WTC11 (cell line): ENCODE measurements at regions not wholly inside any gene's neighbourhood (a gene's known extent, or its start where the extent isn't known, plus 50 kb on each side); places are given as distances from the start of the nearest gene placed in this dataset.
A peak's percentile ranks its signal among the peaks of the same experiment; 100 is the strongest.
"Not testable (repeated sequence)": the region's sequence is repeated elsewhere in the genome, so short reads cannot be mapped to it uniquely, and the experiment has no call there.

Experiments used
- ATAC-seq: fragments of 200-7000 bp; cut with Tn5 transposase; 2 replicates; pipeline ENCODE4 v1.10.0; 2021; ENCODE audit warnings: mild to moderate bottlenecking, moderate library complexity
- CTCF ChIA-PET: fragments of 300-600 bp; sonication (Branson Sonifier 250); formaldehyde crosslinking; loops from one replicate; lab custom pipeline; 2021; ENCODE audit warnings: antibody characterized with exemption; lab: Charles Lee
- POLR2A ChIA-PET: fragments of 350-600 bp; sonication (Branson Sonifier 250); formaldehyde crosslinking; loops from one replicate; lab custom pipeline; 2021; ENCODE audit warnings: antibody characterized with exemption; lab: Charles Lee
- DNase-seq: peaks from one replicate; pipeline ENCODE4 v3.0.0; 2021; ENCODE audit warnings: low spot score
- H3K27ac Mint-ChIP-seq: 2 replicates; pipeline ENCODE4 v1.8.0; 2021; ENCODE audit warnings: mixed read lengths
- H3K27me3 Mint-ChIP-seq: 2 replicates; pipeline ENCODE4 v1.8.0; 2021; ENCODE audit warnings: low read depth, mild to moderate bottlenecking, moderate library complexity, mixed read lengths
- H3K36me3 Mint-ChIP-seq: 2 replicates; pipeline ENCODE4 v1.8.0; 2021; ENCODE audit warnings: mixed read lengths
- H3K4me1 Mint-ChIP-seq: 2 replicates; pipeline ENCODE4 v1.8.0; 2022; ENCODE audit warnings: mixed read lengths
- H3K4me3 Mint-ChIP-seq: 2 replicates; pipeline ENCODE4 v1.8.0; 2021; ENCODE audit warnings: mild to moderate bottlenecking, moderate library complexity, mixed read lengths
- H3K9me3 Mint-ChIP-seq: 2 replicates; pipeline ENCODE4 v1.8.0; 2021; ENCODE audit warnings: mixed read lengths
- ETV6 ChIP-seq: sonication (generic); formaldehyde crosslinking; IDR thresholded peaks from 2 replicates; pipeline ENCODE4 v1.8.1; 2022; ENCODE audit warnings: mild to moderate bottlenecking, missing genetic modification reagents
- HMGA2 ChIP-seq: fragments of 250-450 bp; sonication (Bioruptor Pico); IDR thresholded peaks from 2 replicates; pipeline ENCODE4 v1.4.0; 2021; ENCODE audit warnings: mild to moderate bottlenecking, moderate library complexity
- IRF2 ChIP-seq: sonication (generic); formaldehyde crosslinking; IDR thresholded peaks from 2 replicates; pipeline ENCODE4 v1.8.0; 2022; ENCODE audit warnings: low read depth, missing genetic modification reagents, borderline replicate concordance
- JAZF1 ChIP-seq: fragments of 250-450 bp; sonication (Bioruptor Pico); IDR thresholded peaks from 2 replicates; pipeline ENCODE4 v1.9.0; 2021; ENCODE audit warnings: moderate library complexity, mild to moderate bottlenecking, inconsistent platforms
- RORB ChIP-seq: fragments of 250-450 bp; sonication (Bioruptor Pico); IDR thresholded peaks from 2 replicates; pipeline ENCODE4 v1.9.0; 2021; ENCODE audit warnings: mild to moderate bottlenecking
- TCF7 ChIP-seq: sonication (generic); formaldehyde crosslinking; IDR thresholded peaks from 2 replicates; pipeline ENCODE4 v1.8.0; 2022; ENCODE audit warnings: mild to moderate bottlenecking, low read depth, missing genetic modification reagents, moderate library complexity
- ZNF263 ChIP-seq: sonication (generic); formaldehyde crosslinking; IDR thresholded peaks from 2 replicates; pipeline ENCODE4 v1.8.1; 2022; ENCODE audit warnings: low read depth, mild to moderate bottlenecking, moderate library complexity, missing genetic modification reagents
- ZNF423 ChIP-seq: fragments of 250-450 bp; sonication (Bioruptor Pico); IDR thresholded peaks from 2 replicates; pipeline ENCODE4 v2.1.2; 2022; ENCODE audit warnings: mild to moderate bottlenecking, moderate library complexity
- TF ChIP-seq, protein P1 (sequence below): fragments of 250-450 bp; sonication (Bioruptor Pico); IDR thresholded peaks from 2 replicates; pipeline ENCODE4 v1.8.0; 2021; ENCODE audit warnings: mild to moderate bottlenecking
- TF ChIP-seq, protein P2 (sequence below): sonication (generic); formaldehyde crosslinking; IDR thresholded peaks from 2 replicates; pipeline ENCODE4 v1.8.1; 2022; ENCODE audit warnings: mild to moderate bottlenecking, missing genetic modification reagents, moderate library complexity, borderline replicate concordance
- TF ChIP-seq, protein P3 (sequence below): sonication (generic); formaldehyde crosslinking; IDR thresholded peaks from 2 replicates; pipeline ENCODE4 v1.8.0; 2022; ENCODE audit warnings: mild to moderate bottlenecking, missing genetic modification reagents
- TF ChIP-seq, protein P4 (sequence below): sonication (generic); formaldehyde crosslinking; IDR thresholded peaks from 2 replicates; pipeline ENCODE4 v1.8.1; 2022; ENCODE audit warnings: missing genetic modification reagents, borderline replicate concordance
- TF ChIP-seq, protein P5 (sequence below): sonication (generic); formaldehyde crosslinking; IDR thresholded peaks from 2 replicates; pipeline ENCODE4 v1.8.0; 2022; ENCODE audit warnings: mild to moderate bottlenecking, missing genetic modification reagents

DNA sequence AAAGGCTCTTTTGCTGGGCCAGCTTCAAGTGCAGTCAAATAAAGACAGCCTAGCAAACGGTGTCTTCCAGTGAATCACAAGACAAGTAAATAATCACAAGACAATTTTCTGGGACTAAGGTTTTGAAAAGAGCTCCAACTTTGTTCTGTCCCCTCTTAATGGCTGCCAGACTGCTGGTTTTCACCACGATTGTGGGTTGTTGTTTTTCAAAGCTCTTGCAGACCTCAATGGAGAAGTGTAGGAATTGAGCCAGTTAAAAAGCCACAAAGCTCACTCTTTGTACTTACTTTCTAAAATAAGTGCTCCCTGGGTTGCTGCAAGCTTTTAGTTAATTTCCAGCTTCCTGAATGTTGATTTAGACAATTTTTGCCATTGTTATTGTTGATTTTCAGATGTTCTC, 405.8 kb upstream of the HTR2C start:
- DNase-seq (no peak), ATAC-seq (0 out of 2 replicates have a peak, but pooled peaks have one; percentile 36)
- Mint-ChIP-seq H3K9me3 (no peaks in the 10 kb centered on the region), H3K27ac (peak overlapping the region; percentile 98), H3K4me1 (peaks cover 26% of the 10 kb centered on the region), H3K27me3 (no peaks in the 10 kb centered on the region), H3K36me3 (no peaks in the 10 kb centered on the region), H3K4me3 (peak overlapping the region; percentile 10; the same call in 1 of the 2 replicates)
- TF ChIP-seq, protein P1, sequence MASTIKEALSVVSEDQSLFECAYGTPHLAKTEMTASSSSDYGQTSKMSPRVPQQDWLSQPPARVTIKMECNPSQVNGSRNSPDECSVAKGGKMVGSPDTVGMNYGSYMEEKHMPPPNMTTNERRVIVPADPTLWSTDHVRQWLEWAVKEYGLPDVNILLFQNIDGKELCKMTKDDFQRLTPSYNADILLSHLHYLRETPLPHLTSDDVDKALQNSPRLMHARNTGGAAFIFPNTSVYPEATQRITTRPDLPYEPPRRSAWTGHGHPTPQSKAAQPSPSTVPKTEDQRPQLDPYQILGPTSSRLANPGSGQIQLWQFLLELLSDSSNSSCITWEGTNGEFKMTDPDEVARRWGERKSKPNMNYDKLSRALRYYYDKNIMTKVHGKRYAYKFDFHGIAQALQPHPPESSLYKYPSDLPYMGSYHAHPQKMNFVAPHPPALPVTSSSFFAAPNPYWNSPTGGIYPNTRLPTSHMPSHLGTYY (CRISPR knock-in tag): no peak
- ChIA-PET POLR2A (no interaction called here), CTCF (no interaction called here)

DNA sequence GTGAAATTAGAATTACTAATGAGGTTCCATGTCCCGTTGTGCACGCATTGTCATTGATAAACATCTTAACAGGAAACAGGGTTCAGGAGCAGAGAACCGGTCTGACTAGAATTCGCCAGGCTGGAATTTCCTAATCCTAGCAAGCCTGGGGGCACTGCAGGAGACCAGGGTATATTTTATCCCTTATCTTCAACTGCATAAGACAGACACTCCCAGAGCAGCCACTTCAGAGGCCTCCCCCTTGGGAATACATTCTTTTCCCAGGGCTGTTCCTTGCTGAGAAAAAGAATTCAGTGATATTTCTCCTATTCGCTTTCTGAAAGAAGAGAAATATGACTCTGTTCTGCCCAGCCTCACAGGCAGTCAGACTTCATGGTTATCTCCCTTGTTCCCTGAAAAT, 416.6 kb upstream of the HTR2C start:
- H3K4me3 Mint-ChIP-seq, H3K4me1 Mint-ChIP-seq, H3K27me3 Mint-ChIP-seq, H3K27ac Mint-ChIP-seq, POLR2A ChIA-PET, DNase-seq, ATAC-seq, CTCF ChIA-PET: not testable (repeated sequence)
- peaks cover 28% of the 10 kb centered on the region for H3K9me3 Mint-ChIP-seq
- H3K36me3 Mint-ChIP-seq: peaks cover 22% of the 10 kb centered on the region

DNA sequence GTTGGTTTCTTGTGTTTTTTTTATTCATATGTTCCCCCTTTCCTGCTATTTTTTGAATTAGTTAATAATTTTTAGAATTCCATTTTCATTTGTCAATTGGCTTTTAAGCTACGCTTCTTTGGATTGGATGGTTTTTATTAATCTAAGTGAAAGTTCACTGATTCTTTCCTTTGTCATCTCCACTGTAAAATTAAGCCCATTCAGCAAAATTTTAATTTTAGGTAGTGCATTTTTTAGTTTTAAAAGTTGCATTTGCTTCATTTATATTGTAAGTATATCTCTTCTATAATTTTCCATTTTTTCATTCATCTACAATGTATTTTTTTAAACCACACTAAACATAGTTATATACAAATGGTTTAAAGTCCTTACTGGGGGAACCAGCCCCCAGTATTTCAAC, 417.3 kb upstream of the HTR2C start:
- no peak for DNase-seq
- peaks cover 22% of the 10 kb centered on the region for H3K36me3 Mint-ChIP-seq
- no peak for ATAC-seq
- TF ChIP-seq IRF2 (no peak), HMGA2 (CRISPR knock-in tag) (no peak)
- TF ChIP-seq, protein P2, sequence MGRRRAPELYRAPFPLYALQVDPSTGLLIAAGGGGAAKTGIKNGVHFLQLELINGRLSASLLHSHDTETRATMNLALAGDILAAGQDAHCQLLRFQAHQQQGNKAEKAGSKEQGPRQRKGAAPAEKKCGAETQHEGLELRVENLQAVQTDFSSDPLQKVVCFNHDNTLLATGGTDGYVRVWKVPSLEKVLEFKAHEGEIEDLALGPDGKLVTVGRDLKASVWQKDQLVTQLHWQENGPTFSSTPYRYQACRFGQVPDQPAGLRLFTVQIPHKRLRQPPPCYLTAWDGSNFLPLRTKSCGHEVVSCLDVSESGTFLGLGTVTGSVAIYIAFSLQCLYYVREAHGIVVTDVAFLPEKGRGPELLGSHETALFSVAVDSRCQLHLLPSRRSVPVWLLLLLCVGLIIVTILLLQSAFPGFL (CRISPR knock-in tag): no peak
- TF ChIP-seq, all 79 proteins: peak for 0
- Mint-ChIP-seq H3K27ac (no peak overlapping the region), H3K9me3 (peaks cover 28% of the 10 kb centered on the region), H3K27me3 (no peaks in the 10 kb centered on the region), H3K4me3 (no peak overlapping the region), H3K4me1 (peaks cover 3% of the 10 kb centered on the region; the same call in 1 of the 2 replicates)
- POLR2A ChIA-PET: no interaction called here
- CTCF ChIA-PET: no interaction called here

DNA sequence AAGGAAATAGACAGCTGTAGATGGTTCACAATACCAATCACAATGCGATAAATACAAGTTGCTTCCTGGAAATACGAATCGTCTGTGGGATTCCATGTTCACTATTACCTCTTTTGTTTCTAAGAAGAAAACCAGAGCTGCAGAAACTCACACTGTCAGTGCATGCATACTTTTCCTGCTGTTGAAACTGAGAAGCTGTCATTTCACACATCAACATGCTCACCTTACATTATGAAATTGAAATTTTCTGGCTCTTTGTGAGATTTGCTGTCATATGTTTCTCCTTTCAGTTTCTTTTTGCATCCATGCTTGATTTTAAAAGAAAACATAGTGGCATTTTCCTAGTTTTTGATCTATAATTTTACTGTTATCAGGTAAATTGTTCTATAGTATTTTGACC, 418.3 kb upstream of the HTR2C start:
- Mint-ChIP-seq H3K4me3 (no peak overlapping the region), H3K36me3 (peaks cover 22% of the 10 kb centered on the region), H3K9me3 (peaks cover 33% of the 10 kb centered on the region)
- CTCF ChIA-PET: no interaction called here
- ATAC-seq: no peak
- TF ChIP-seq RORB (CRISPR knock-in tag) (no peak), ZNF423 (CRISPR knock-in tag) (no peak), ETV6 (CRISPR knock-in tag) (no peak), TCF7 (CRISPR knock-in tag) (no peak), JAZF1 (no peak), ZNF263 (CRISPR knock-in tag) (no peak)
- TF ChIP-seq, protein P3, sequence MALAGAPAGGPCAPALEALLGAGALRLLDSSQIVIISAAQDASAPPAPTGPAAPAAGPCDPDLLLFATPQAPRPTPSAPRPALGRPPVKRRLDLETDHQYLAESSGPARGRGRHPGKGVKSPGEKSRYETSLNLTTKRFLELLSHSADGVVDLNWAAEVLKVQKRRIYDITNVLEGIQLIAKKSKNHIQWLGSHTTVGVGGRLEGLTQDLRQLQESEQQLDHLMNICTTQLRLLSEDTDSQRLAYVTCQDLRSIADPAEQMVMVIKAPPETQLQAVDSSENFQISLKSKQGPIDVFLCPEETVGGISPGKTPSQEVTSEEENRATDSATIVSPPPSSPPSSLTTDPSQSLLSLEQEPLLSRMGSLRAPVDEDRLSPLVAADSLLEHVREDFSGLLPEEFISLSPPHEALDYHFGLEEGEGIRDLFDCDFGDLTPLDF (CRISPR knock-in tag): no peak
- TF ChIP-seq, protein P4, sequence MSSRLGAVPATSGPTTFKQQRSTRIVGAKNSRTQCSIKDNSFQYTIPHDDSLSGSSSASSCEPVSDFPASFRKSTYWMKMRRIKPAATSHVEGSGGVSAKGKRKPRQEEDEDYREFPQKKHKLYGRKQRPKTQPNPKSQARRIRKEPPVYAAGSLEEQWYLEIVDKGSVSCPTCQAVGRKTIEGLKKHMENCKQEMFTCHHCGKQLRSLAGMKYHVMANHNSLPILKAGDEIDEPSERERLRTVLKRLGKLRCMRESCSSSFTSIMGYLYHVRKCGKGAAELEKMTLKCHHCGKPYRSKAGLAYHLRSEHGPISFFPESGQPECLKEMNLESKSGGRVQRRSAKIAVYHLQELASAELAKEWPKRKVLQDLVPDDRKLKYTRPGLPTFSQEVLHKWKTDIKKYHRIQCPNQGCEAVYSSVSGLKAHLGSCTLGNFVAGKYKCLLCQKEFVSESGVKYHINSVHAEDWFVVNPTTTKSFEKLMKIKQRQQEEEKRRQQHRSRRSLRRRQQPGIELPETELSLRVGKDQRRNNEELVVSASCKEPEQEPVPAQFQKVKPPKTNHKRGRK (CRISPR knock-in tag): no peak
- TF ChIP-seq, protein P1 (CRISPR knock-in tag): no peak
- TF ChIP-seq, protein P5, sequence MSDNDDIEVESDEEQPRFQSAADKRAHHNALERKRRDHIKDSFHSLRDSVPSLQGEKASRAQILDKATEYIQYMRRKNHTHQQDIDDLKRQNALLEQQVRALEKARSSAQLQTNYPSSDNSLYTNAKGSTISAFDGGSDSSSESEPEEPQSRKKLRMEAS (CRISPR knock-in tag): no peak
- TF ChIP-seq, all 79 proteins: peak for 0
- POLR2A ChIA-PET: no interaction called here
- no peak for DNase-seq
- Mint-ChIP-seq H3K27me3 (no peaks in the 10 kb centered on the region), H3K4me1 (peaks cover 3% of the 10 kb centered on the region; the same call in 1 of the 2 replicates), H3K27ac (no peak overlapping the region)
